MCF 10A (cell line): ENCODE measurements at regions not wholly inside any gene's neighbourhood (a gene's known extent, or its start where the extent isn't known, plus 50 kb on each side); places are given as distances from the start of the nearest gene placed in this dataset.

Source experiments
- BruUV-seq: library from RNA; stranded (reverse); fragments of 400-500 nt; replicated peaks from 2 replicates; lab custom pipeline; 2021; lab: Mats Ljungman, UMichigan
- CTCF ChIA-PET: fragments of 300-600 bp; sonication (Branson Sonifier 250); formaldehyde crosslinking; extraction: SDS; loops from one replicate; lab custom pipeline; 2021; ENCODE audit warnings: antibody characterized with exemption, inconsistent platforms; lab: Yijun Ruan, JAX
- POLR2A ChIA-PET: fragments of 300-600, 350-650 bp; sonication (Branson Sonifier 250); formaldehyde crosslinking; extraction: SDS; loops from one replicate; lab custom pipeline; 2020; ENCODE audit warnings: antibody characterized with exemption, inconsistent platforms; lab: Yijun Ruan, JAX
- DNase-seq: peaks from one replicate; pipeline ENCODE4 v3.0.0-alpha.2; 2018; ENCODE audit not compliant: unreplicated experiment
- H3K27ac Mint-ChIP-seq: one replicate; pipeline ENCODE4 v1.8.0; 2022; ENCODE audit warnings: mild to moderate bottlenecking, low read depth, mixed read lengths; ENCODE audit not compliant: unreplicated experiment
- H3K27me3 Mint-ChIP-seq: one replicate; pipeline ENCODE4 v1.8.0; 2022; ENCODE audit warnings: mixed read lengths; ENCODE audit not compliant: insufficient read depth, unreplicated experiment
- H3K36me3 Mint-ChIP-seq: one replicate; pipeline ENCODE4 v1.8.0; 2022; ENCODE audit warnings: mild to moderate bottlenecking, moderate library complexity, mixed read lengths; ENCODE audit not compliant: insufficient read depth, unreplicated experiment
- H3K4me1 Mint-ChIP-seq: one replicate; pipeline ENCODE4 v1.8.0; 2022; ENCODE audit warnings: mixed read lengths; ENCODE audit not compliant: insufficient read depth, unreplicated experiment
- H3K4me3 Mint-ChIP-seq: one replicate; pipeline ENCODE4 v1.8.0; 2022; ENCODE audit warnings: mild to moderate bottlenecking, moderate library complexity, mixed read lengths; ENCODE audit not compliant: unreplicated experiment
- H3K9me3 Mint-ChIP-seq: one replicate; pipeline ENCODE4 v1.8.0; 2022; ENCODE audit warnings: mixed read lengths; ENCODE audit not compliant: unreplicated experiment
- intact Hi-C: fragments of 100-400 bp; cut with micrococcal nuclease; formaldehyde crosslinking; loops from 2 replicates; pipeline ENCODE4 v1.14.1; 2022
- TF ChIP-seq, protein P1 (sequence below): fragments of 200-600 bp; IDR thresholded peaks from one replicate; pipeline ENCODE4 v1.8.0; 2022; ENCODE audit warnings: antibody characterized with exemption, mild to moderate bottlenecking; ENCODE audit not compliant: unreplicated experiment

- intact Hi-C loops: no loop called here
- CTCF ChIA-PET: no interaction called here
- DNase-seq: no peak
- H3K9me3 Mint-ChIP-seq: no peaks in the 10 kb centered on the region
- H3K4me1 Mint-ChIP-seq: no peaks in the 10 kb centered on the region
- H3K36me3 Mint-ChIP-seq: no peaks in the 10 kb centered on the region
- H3K27me3 Mint-ChIP-seq: no peaks in the 10 kb centered on the region
- BruUV-seq: no TSS peak
- H3K27ac Mint-ChIP-seq: no peak overlapping the region
- TF ChIP-seq, protein P1, sequence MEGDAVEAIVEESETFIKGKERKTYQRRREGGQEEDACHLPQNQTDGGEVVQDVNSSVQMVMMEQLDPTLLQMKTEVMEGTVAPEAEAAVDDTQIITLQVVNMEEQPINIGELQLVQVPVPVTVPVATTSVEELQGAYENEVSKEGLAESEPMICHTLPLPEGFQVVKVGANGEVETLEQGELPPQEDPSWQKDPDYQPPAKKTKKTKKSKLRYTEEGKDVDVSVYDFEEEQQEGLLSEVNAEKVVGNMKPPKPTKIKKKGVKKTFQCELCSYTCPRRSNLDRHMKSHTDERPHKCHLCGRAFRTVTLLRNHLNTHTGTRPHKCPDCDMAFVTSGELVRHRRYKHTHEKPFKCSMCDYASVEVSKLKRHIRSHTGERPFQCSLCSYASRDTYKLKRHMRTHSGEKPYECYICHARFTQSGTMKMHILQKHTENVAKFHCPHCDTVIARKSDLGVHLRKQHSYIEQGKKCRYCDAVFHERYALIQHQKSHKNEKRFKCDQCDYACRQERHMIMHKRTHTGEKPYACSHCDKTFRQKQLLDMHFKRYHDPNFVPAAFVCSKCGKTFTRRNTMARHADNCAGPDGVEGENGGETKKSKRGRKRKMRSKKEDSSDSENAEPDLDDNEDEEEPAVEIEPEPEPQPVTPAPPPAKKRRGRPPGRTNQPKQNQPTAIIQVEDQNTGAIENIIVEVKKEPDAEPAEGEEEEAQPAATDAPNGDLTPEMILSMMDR: no peak
- no peak overlapping the region for H3K4me3 Mint-ChIP-seq
- POLR2A ChIA-PET: no interaction called here
These were observed 433.2 kb upstream of the HTR2A start for GRCh38 chr13:47330031-47330430.

DNA sequence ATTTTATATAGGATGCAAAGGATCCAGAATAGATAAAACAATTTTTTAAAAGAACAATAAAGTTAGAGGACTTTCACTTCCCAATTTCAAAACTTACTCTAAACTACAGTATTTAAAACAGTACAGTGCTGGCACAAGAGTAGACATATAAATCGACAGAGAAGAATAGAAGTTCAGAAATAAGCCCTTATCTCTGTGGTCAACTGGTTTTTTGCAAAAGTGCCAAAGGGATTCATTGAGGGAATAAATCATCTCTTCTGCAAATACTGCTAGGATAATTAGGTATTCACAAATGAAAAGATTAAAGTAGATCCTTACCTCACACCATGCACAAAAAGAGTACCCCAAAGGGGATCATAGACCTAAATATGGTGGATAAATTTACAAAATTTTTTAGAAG lies 431.0 kb upstream of the HTR2A start:
- H3K27ac Mint-ChIP-seq: no peak overlapping the region
- H3K4me1 Mint-ChIP-seq: no peaks in the 10 kb centered on the region
- BruUV-seq: no TSS peak
- no peak overlapping the region for H3K4me3 Mint-ChIP-seq
- no peak for DNase-seq
- TF ChIP-seq, protein P1: no peak
- peaks cover 6% of the 10 kb centered on the region for H3K9me3 Mint-ChIP-seq
- CTCF ChIA-PET: no interaction called here
- intact Hi-C loops: no loop called here
- no peaks in the 10 kb centered on the region for H3K36me3 Mint-ChIP-seq
- H3K27me3 Mint-ChIP-seq: no peaks in the 10 kb centered on the region
- POLR2A ChIA-PET: no interaction called here

GRCh38 chr13:47326061-47326460 lies 429.2 kb upstream of the HTR2A start:
- Mint-ChIP-seq H3K9me3 (peaks cover 6% of the 10 kb centered on the region), H3K27ac (no peak overlapping the region), H3K27me3 (no peaks in the 10 kb centered on the region), H3K4me3 (no peak overlapping the region), H3K36me3 (no peaks in the 10 kb centered on the region), H3K4me1 (no peaks in the 10 kb centered on the region)
- intact Hi-C loops: no loop called here
- BruUV-seq: no TSS peak
- ChIA-PET POLR2A (no interaction called here), CTCF (no interaction called here)
- no peak for DNase-seq
- TF ChIP-seq, protein P1: no peak

DNA sequence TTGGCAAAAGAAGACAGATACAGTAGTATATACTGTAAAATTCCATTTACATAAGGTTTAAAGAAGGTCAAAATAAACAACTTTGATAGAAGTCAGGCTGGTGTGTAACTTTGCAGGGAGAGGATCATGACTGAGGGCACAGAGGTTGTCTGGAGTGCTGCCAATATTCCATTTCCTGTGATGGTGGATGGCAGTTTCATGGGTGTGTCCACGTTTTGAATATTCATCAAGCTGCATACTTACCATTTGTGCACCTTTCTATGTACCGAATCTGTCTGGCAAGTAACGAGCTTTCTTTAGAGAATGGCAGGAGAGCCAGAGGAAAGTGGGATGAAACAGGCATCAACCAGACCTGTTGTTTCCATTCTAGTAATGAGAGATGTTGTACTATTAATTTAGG lies 420.5 kb upstream of the HTR2A start:
- ChIA-PET POLR2A (no interaction called here), CTCF (interaction anchor here (0.6 kb wide), 1 partner anchor 34 kb away, joined by 3 read pairs; no protein-coding TSS in a partner anchor)
- TF ChIP-seq, protein P1: no peak
- BruUV-seq: no TSS peak
- no peaks in the 10 kb centered on the region for H3K36me3 Mint-ChIP-seq
- no peaks in the 10 kb centered on the region for H3K9me3 Mint-ChIP-seq
- H3K4me3 Mint-ChIP-seq: no peak overlapping the region
- no peaks in the 10 kb centered on the region for H3K27me3 Mint-ChIP-seq
- peaks cover 6% of the 10 kb centered on the region for H3K4me1 Mint-ChIP-seq
- peak; percentile 17 for DNase-seq
- intact Hi-C loops: no loop called here
- H3K27ac Mint-ChIP-seq: no peak overlapping the region
